OCI-LY3 (cell line): ENCODE measurements at regions not wholly inside any gene's neighbourhood (a gene's known extent, or its start where the extent isn't known, plus 50 kb on each side); places are given as distances from the start of the nearest gene placed in this dataset.

Source experiments
- H2AFZ ChIP-seq: fragments of 200-600, 300-600 bp; shearing (Covaris generic); 2 replicates; pipeline ENCODE4 v1.6.0; 2014; ENCODE audit warnings: antibody characterized with exemption, low read depth, low read length
- H3K27ac ChIP-seq: fragments of 200-600, 300-600 bp; sonication (generic); 2 replicates; pipeline ENCODE4 v1.5.1; 2014; ENCODE audit warnings: mild to moderate bottlenecking, low read length, moderate library complexity, mixed read lengths
- H3K27me3 ChIP-seq: fragments of 200-600, 300-600 bp; sonication (generic); 2 replicates; pipeline ENCODE4 v1.6.1; 2014; ENCODE audit warnings: low read depth, low read length, mixed read lengths
- H3K36me3 ChIP-seq: fragments of 200-600, 300-600 bp; sonication (generic); replicated peaks from 2 replicates; pipeline ENCODE3; 2014; ENCODE audit warnings: low read depth, low read length, mixed read lengths
- H3K4me1 ChIP-seq: fragments of 300-600, 200-600 bp; sonication (generic); 2 replicates; pipeline ENCODE4 v1.6.1; 2014; ENCODE audit warnings: low read length, mixed read lengths
- H3K4me2 ChIP-seq: fragments of 200-600, 300-600 bp; sonication (generic); 2 replicates; pipeline ENCODE4 v1.6.1; 2014; ENCODE audit warnings: low read length, mixed read lengths
- H3K4me3 ChIP-seq: fragments of 300-600, 200-600 bp; sonication (generic); 2 replicates; pipeline ENCODE4 v1.5.1; 2014; ENCODE audit warnings: antibody characterized with exemption, mild to moderate bottlenecking, low read length, moderate library complexity
- H3K79me2 ChIP-seq: fragments of 300-600, 200-600 bp; shearing (Covaris generic); 2 replicates; pipeline ENCODE4 v1.6.1; 2014; ENCODE audit warnings: mild to moderate bottlenecking, low read length, mixed read lengths
- H3K9ac ChIP-seq: fragments of 300-600, 200-600 bp; shearing (Covaris generic); 2 replicates; pipeline ENCODE4 v1.6.0; 2014; ENCODE audit warnings: mild to moderate bottlenecking, low read length, moderate library complexity
- H3K9me3 ChIP-seq: fragments of 200-600, 300-600 bp; shearing (Covaris generic); 2 replicates; pipeline ENCODE4 v1.6.1; 2014; ENCODE audit warnings: low read length, mixed read lengths; ENCODE audit not compliant: insufficient read depth
- H4K20me1 ChIP-seq: fragments of 200-600, 300-600 bp; sonication (generic); 2 replicates; pipeline ENCODE4 v1.6.1; 2016; ENCODE audit warnings: low read length, mixed read lengths; ENCODE audit not compliant: insufficient read depth
- CTCF ChIP-seq: fragments of 200-600, 300-600 bp; sonication (generic); IDR thresholded peaks from 2 replicates; pipeline ENCODE4 v1.5.1; 2014; ENCODE audit warnings: antibody characterized with exemption, low read length, low read depth
- EZH2phosphoT487 ChIP-seq: fragments of 200-600 bp; shearing (Covaris generic); IDR thresholded peaks from 2 replicates; pipeline ENCODE4 v1.6.1; 2018; ENCODE audit warnings: antibody characterized with exemption, mixed run types, low read depth

GRCh38 chr18:75350512-75350839 lies 77.0 kb downstream of the SMIM21 start:
- Histone ChIP-seq H3K9ac (no peak overlapping the region), H3K27ac (no peak overlapping the region), H3K9me3 (peaks cover 62% of the 10 kb centered on the region), H3K79me2 (no peaks in the 10 kb centered on the region), H2AFZ (no peak overlapping the region), H3K27me3 (no peaks in the 10 kb centered on the region), H3K4me1 (no peaks in the 10 kb centered on the region), H3K4me3 (no peak overlapping the region), H3K4me2 (no peak overlapping the region), H3K36me3 (peaks cover 20% of the 10 kb centered on the region), H4K20me1 (no peaks in the 10 kb centered on the region)
- no peak for TF ChIP-seq EZH2phosphoT487
- no peak for TF ChIP-seq CTCF

GRCh38 chr18:75349668-75350511 lies 77.6 kb downstream of the SMIM21 start:
- H3K27me3 ChIP-seq, result no peaks in the 10 kb centered on the region
- H2AFZ ChIP-seq, result no peak overlapping the region
- no peak overlapping the region for H3K27ac ChIP-seq
- H3K4me1 ChIP-seq, result no peaks in the 10 kb centered on the region
- no peak overlapping the region for H3K4me2 ChIP-seq
- H3K9me3 ChIP-seq, result peaks cover 57% of the 10 kb centered on the region
- no peaks in the 10 kb centered on the region for H3K79me2 ChIP-seq
- no peak overlapping the region for H3K4me3 ChIP-seq
- no peak overlapping the region for H3K9ac ChIP-seq
- H4K20me1 ChIP-seq, result no peaks in the 10 kb centered on the region
- TF ChIP-seq CTCF (no peak), EZH2phosphoT487 (no peak)
- peaks cover 20% of the 10 kb centered on the region for H3K36me3 ChIP-seq

GRCh38 chr18:75346671-75347070 lies 80.8 kb downstream of the SMIM21 start:
- Histone ChIP-seq H3K4me1 (no peaks in the 10 kb centered on the region), H3K79me2 (no peaks in the 10 kb centered on the region), H3K27ac (no peak overlapping the region), H3K36me3 (peaks cover 11% of the 10 kb centered on the region), H3K4me2 (no peak overlapping the region), H4K20me1 (no peaks in the 10 kb centered on the region), H2AFZ (no peak overlapping the region), H3K9me3 (peaks cover 26% of the 10 kb centered on the region), H3K27me3 (no peaks in the 10 kb centered on the region), H3K4me3 (no peak overlapping the region), H3K9ac (no peak overlapping the region)
- no peak for TF ChIP-seq EZH2phosphoT487
- TF ChIP-seq CTCF, result no peak

- Histone ChIP-seq H3K4me1 (peaks cover 13% of the 10 kb centered on the region), H3K79me2 (no peaks in the 10 kb centered on the region), H3K36me3 (peaks cover under 1% of the 10 kb centered on the region), H3K4me2 (no peak overlapping the region), H4K20me1 (no peaks in the 10 kb centered on the region), H3K9ac (no peak overlapping the region), H3K27me3 (no peaks in the 10 kb centered on the region), H3K4me3 (no peak overlapping the region), H3K27ac (no peak overlapping the region), H3K9me3 (peaks cover 9% of the 10 kb centered on the region; the same call in 1 of the 2 replicates), H2AFZ (no peak overlapping the region)
- no peak for TF ChIP-seq EZH2phosphoT487
- TF ChIP-seq CTCF, result no peak
Observed at GRCh38 chr18:75344615-75345014, 82.9 kb downstream of the SMIM21 start.
